Endothelial cell of hepatic sinusoid (primary cell): ENCODE measurements at regions not wholly inside any gene's neighbourhood (a gene's known extent, or its start where the extent isn't known, plus 50 kb on each side); places are given as distances from the start of the nearest gene placed in this dataset.
"Not testable (repeated sequence)": the region's sequence is repeated elsewhere in the genome, so short reads cannot be mapped to it uniquely, and the experiment has no call there.

ENCODE experiments used
- in situ Hi-C: cut with HindIII; loops from 2 replicates; pipeline ENCODE4 v1.10.0; 2017; ENCODE audit warnings: low sequenced_read_pairs

DNA sequence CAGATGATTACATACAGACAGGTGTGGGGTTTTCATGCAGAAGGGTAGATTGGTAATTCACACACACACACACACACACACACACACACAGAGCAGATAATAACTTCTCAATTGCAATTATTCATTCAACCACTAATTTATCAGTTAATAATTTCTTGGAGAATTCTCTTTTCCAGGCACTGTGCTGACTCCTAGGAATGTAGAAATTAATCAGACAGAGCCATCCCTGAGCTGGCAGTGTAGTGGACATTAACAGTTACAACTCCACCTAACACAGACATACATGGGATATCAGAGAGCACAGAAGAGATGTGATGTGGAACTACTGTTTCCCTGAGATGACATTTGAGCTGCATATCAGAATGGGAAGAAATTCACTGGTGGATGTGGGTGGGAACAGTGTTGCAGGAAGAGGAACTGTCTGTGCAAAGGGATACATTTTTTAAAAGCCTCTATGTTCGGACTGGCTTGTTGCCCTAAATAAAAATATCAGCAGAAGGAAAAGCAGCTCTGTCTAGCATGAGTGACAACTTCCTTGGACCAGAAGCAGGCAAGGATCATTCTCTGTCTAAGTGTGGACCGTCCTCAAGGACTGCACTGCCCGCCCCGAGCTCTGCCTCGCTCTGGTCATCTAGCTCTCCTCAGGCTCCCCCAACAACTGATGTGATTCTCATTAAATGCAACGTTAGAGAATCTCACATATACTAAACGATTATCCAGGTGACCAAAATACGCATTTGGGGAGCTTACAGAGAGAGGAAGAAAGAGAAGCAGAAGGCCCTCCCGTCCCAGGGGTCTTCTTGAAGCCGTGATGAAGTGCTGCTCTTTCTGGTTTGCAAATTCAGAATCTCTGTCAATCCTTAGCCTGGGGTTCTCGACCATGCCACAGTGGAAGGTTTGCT lies 173.4 kb upstream of the TRIB2 start:
- in situ Hi-C loops, result no loop called here

- in situ Hi-C loops, result no loop called here
Measured at GRCh38 chr2:12543978-12544558, 172.7 kb upstream of the TRIB2 start.

DNA sequence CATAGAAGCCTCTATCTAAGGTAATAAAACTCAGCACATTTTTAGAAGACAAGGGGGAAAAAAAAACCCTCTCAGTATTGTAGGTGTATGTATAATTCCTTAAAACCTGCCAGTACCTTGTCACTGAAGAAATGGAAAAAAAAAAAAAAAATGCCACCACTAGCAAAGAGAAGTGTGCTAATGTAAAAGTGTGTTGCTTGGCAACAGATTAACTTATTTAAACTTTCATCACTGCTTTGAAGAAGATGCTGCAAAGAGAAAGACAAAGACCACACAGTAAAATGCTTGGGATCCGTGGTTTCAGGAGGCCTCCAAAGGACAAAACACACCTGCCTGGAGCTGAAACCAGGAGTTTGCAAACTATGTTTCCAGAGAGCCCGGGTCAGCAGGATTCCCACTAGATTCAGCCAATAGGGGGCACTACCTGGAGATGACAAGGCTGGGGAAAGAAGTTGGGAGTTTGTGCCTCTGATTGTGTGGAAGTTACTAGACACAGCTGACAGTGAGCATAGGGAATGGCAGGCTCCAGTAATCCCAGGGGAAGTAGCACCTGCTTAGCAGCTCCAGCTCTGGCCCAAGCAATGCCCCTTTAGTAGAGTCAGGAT lies 169.1 kb upstream of the TRIB2 start:
- in situ Hi-C loops, result no loop called here

DNA sequence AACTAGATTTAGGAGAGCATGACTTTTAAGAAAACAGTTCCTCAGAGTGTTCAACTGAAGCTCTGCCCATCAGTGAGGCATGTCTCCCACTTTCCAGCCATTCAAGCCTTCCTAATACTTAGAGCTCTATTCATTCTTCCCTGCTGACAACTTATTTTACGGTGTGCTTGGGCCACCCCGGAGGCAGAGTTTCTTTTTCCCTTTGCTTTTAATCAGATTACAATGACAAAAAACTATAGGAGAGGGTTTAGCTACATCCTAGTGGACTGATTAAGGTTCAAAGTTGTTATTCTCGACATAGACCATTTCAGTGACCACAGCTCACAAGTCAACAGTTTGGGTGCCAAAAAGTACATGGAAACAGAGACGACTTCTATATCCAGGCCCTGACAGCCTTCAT lies 167.8 kb upstream of the TRIB2 start:
- in situ Hi-C loops, result no loop called here

- in situ Hi-C loops, result loop anchor here (10.0 kb wide), 1 partner anchor 145 kb away; no protein-coding TSS in a partner anchor
Measured at GRCh38 chr2:12549641-12550040, 167.1 kb upstream of the TRIB2 start.

DNA sequence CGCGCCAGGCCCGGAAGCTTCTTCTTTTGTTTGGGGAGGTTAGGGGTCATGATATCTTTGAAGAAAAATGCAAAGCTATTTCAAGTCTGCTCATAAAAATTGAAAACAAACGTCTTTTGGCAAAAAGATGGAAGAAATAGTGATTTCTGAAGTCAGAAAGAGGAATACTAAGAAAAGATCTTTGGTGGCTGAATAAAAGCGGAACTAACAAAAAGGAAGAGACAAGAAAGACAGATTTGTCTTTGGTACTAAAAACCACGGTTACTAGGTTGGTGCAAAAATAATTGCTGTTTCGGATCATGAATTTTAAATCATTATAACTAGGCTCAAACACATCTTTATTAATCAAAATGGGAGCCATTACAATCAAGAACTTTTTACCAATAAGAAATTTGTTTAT lies 164.6 kb upstream of the TRIB2 start:
- in situ Hi-C loops, result loop anchor here (10.0 kb wide), 1 partner anchor 143 kb away; no protein-coding TSS in a partner anchor

DNA sequence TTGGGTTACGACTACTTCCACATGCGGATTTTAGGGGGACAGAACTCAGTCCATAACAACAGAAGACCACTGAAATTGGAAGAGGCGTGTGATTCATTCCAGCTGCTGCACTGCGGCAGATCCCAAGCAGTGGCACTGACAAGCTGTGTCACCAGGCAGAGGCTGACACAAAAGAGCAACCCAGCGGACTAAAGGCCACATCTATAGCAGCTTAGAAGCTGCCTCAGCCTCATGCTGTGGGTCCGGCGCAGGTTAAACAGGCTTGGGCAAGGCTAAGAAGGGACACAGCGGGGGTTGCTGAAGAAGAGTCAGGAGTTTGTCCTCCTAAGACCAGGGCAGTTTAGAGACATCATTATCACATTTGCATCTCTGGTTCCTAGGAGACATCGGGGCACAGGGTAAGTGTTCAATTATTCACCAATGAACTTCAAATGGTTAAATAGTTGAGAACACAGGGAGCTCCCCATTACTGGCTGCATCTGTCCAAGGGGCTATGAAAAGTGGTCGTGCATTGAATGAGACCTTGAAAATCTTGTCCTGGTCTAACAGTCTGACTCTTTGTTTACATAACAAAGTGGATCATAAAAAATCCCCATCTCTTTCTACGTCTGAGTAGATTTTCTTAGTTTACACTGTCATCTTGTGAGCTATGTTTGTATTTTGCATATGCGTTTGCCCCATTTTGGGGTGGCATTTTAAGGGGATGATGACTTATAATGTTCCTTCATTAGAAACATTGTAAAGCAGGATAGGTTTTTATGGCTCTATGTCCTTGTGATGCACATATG lies 162.3 kb upstream of the TRIB2 start:
- in situ Hi-C loops, result loop anchor here (10.0 kb wide), 1 partner anchor 140 kb away; no protein-coding TSS in a partner anchor

DNA sequence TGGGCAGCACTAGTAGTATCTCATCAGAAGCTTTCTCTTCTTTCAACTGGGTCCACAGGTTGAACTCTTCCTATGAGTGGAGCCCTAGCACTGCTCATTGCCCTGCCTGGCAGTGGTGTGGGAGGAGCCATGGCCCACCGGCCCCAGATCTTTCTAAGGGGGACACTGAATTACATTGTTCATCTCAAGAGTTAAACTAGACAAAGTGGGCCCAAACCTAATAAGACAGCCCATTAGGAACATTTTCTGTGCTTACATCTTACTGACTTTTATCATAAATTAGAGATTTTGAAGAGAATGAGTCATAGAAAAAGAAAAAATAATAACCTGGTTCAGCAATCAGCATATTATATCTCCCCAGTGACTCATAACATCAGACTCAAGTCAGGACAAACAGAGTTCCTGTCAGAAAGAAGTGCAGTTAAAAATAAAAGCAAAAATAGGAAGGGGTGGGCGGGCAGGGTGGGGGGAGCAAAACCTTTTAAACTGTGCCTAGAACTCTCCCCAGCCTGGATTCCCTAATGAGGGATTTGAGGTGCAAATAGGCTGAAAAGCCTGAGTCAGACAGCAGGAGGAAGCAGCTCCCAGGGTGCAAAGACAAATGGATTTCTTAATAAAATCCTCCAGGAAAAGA lies 161.6 kb upstream of the TRIB2 start:
- in situ Hi-C loops, result loop anchor here (10.0 kb wide), 1 partner anchor 140 kb away; no protein-coding TSS in a partner anchor

- in situ Hi-C loops, result loop anchor here (10.0 kb wide), 1 partner anchor 138 kb away; no protein-coding TSS in a partner anchor
Measured at GRCh38 chr2:12556762-12557161, 160.0 kb upstream of the TRIB2 start.

DNA sequence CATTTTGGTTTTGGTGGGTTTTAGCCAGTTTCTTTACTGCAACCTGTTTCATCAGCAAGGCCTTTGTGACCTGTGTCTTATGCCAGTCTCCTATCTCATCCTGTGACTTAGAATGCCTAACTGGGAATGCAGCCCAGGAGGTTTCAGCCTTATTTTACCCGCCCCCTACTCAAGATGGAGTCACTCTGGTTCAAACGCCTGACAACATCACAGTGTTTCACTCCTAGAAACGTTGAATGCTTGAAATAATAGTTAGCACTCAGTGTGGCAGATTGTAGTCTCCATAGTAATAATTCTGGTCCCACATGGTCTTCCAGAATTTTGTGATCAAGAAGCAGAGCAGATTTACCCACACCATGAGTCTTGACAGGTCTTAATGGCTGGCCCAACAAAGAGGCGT lies 159.0 kb upstream of the TRIB2 start:
- in situ Hi-C loops, result loop anchor here (10.0 kb wide), 1 partner anchor 137 kb away; no protein-coding TSS in a partner anchor

DNA sequence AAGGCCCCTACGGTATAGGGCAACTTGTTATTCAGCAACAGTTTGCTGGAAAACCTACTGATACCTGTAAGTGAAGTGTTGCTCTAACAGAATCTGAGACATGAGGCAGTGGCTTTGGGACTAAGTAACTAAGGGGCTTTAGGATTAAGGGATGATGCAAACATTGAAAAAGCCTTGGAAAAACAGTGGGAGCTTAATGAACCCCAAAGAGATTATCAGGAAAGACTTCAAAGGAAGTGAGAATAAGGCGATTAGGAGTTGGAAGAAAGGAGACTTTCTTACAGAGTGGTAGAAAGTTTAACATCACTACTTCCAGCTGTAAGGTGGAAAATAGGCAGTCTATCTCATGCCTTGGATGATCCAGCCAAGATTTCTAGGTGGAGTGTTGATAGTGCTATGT lies 158.2 kb upstream of the TRIB2 start:
- in situ Hi-C loops, result loop anchor here (10.0 kb wide), 1 partner anchor 136 kb away; no protein-coding TSS in a partner anchor

GRCh38 chr2:12560618-12561017 lies 156.1 kb upstream of the TRIB2 start:
- in situ Hi-C loops, result no loop called here

GRCh38 chr2:12567411-12567810 lies 149.3 kb upstream of the TRIB2 start:
- in situ Hi-C loops, result no loop called here

DNA sequence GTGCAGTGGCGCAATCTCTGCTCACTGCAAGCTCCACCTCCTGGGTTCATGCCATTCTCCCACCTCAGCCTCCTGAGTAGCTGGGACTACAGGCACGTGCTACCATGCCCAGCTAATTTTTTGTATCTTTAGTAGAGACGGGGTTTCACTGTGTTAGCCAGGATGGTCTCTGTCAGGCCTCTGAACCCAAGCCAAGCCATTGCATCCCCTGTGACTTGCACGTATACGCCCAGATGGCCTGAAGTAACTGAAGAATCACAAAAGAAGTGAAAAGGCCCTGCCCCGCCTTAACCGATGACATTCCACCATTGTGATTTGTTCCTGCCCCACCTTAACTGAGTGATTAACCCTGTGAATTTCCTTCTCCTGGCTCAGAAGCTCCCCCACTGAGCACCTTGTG lies 147.2 kb upstream of the TRIB2 start:
- in situ Hi-C loops, result not testable (repeated sequence)

DNA sequence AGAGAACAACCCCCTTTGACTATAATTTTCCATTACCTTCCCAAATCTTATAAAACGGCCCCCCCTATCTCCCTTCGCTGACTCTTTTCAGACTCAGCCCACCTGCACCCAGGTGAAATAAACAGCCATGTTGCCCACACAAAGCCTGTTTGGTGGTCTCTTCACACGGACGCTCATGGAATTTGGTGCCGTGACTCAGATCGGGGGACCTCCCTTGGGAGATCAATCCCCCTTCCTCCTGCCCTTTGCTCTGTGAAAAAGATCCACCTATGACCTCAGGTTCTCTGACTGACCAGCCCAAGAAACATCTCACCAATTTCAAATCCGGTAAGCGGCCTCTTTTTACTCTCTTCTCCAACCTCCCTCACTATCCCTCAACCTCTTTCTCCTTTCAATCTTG lies 146.8 kb upstream of the TRIB2 start:
- in situ Hi-C loops, result not testable (repeated sequence)

DNA sequence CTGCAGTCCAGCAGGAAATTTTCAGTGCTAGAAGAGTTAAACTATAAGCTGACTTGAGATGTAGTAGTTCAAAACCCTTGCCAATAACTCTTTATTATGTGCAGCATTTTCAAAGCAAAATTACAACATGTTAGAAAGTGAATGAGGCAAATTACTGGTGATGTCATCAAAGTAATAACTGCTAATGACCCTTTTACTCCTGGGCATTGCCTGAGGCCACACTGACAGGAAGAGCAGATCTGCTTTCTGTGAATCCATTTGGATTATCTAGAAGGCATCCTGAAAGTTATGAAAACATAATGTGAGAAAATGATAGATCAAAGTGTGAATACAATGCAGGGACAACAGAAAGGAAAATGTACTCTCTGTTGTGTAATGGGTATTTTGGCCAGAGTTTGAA lies 139.6 kb upstream of the TRIB2 start:
- in situ Hi-C loops, result no loop called here

GRCh38 chr2:12577567-12578253 lies 139.0 kb upstream of the TRIB2 start:
- in situ Hi-C loops, result no loop called here

DNA sequence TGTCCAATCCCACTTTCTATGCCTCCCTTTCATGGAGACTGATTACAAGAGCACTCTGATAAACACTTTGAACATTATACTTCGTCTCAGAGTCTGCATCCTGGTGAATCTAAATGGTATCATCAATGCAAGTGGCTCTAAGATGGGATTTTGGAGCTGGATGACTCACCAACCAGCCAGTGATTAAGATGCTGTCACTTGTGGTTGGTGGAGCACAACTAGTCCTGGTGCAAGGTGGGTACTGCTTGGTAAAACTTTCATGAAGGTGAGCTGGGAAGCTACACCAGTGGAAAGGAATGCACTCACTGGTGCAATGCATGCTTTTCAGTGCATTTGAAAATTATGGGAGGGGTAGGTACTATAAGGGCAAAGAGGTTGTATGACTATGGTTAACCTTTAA lies 137.7 kb upstream of the TRIB2 start:
- in situ Hi-C loops, result no loop called here

GRCh38 chr2:12584338-12584737 lies 132.4 kb upstream of the TRIB2 start:
- in situ Hi-C loops, result no loop called here

DNA sequence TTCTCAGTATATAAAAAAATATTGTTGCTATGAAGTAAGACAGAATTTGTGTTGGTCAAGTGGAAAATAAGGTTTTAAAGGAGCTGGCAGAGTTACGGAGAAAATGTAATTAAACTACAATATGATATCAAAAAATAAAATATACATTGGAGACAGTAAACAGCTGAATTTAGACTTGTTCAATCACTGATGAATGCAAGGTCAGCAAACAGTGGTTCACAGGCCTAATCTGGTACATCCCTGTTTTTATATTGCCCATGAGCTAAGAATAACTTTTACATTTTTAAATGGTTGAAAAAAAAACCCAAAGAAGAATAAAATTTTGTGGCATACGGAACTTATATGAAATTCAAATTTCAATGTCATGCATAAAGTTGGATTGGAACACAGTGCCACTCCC lies 131.0 kb upstream of the TRIB2 start:
- in situ Hi-C loops, result no loop called here
